Retina (tissue), 1 donor: ENCODE measurements at regions not wholly inside any gene's neighbourhood (a gene's known extent, or its start where the extent isn't known, plus 50 kb on each side); places are given as distances from the start of the nearest gene placed in this dataset.
"Not testable (repeated sequence)": the region's sequence is repeated elsewhere in the genome, so short reads cannot be mapped to it uniquely, and the experiment has no call there.

Experiments used
- DNase-seq: peaks from one replicate; pipeline ENCODE4 v3.0.0-alpha.2; 2016

GRCh38 chr20:30405061-30405460 lies 852.4 kb upstream of the DEFB115 start:
- not testable (repeated sequence) for DNase-seq

GRCh38 chr20:30405585-30405984 lies 851.9 kb upstream of the DEFB115 start:
- DNase-seq, result not testable (repeated sequence)

- not testable (repeated sequence) for DNase-seq
Measured at GRCh38 chr20:30406370-30406769, 851.1 kb upstream of the DEFB115 start.

- DNase-seq, result no peak
Measured at GRCh38 chr20:30412972-30413371, 844.5 kb upstream of the DEFB115 start.

GRCh38 chr20:30417387-30417786 lies 840.1 kb upstream of the DEFB115 start:
- DNase-seq, result not testable (repeated sequence)

- DNase-seq, result not testable (repeated sequence)
Measured at GRCh38 chr20:30418378-30418777, 839.1 kb upstream of the DEFB115 start.

- no peak for DNase-seq
Measured at GRCh38 chr20:30419466-30419865, 838.0 kb upstream of the DEFB115 start.

- DNase-seq, result not testable (repeated sequence)
Measured at GRCh38 chr20:30419871-30420420, 837.5 kb upstream of the DEFB115 start.
